ENCODE measurements at regions not wholly inside any gene's neighbourhood (a gene's known extent, or its start where the extent isn't known, plus 50 kb on each side); places are given as distances from the start of the nearest gene placed in this dataset.

DNA sequence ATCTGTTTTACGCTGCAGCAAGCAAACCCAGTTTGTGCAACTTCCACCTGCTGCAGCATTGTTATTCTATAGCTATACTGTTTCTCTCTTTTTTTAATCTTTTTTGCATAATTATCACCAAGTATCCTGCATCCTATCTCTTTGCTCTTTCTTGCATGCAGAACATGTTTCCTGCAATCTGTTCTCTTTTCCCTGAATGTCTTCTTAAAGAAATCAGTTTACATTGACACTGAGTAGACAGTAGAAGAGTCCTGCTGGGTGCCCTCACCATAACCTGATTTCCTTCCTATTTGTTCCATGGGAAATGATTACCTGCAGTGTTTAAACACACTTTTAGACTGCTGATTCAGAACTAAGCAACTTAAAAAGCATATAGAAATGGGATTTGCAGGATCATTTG is 964.7 kb downstream of the PCDH19 start:
- TF ChIP-seq, protein P1, sequence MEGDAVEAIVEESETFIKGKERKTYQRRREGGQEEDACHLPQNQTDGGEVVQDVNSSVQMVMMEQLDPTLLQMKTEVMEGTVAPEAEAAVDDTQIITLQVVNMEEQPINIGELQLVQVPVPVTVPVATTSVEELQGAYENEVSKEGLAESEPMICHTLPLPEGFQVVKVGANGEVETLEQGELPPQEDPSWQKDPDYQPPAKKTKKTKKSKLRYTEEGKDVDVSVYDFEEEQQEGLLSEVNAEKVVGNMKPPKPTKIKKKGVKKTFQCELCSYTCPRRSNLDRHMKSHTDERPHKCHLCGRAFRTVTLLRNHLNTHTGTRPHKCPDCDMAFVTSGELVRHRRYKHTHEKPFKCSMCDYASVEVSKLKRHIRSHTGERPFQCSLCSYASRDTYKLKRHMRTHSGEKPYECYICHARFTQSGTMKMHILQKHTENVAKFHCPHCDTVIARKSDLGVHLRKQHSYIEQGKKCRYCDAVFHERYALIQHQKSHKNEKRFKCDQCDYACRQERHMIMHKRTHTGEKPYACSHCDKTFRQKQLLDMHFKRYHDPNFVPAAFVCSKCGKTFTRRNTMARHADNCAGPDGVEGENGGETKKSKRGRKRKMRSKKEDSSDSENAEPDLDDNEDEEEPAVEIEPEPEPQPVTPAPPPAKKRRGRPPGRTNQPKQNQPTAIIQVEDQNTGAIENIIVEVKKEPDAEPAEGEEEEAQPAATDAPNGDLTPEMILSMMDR (IDR thresholded peaks at IDR 0.05), result no peak
- no peak for TF ChIP-seq POLR2A (IDR thresholded peaks at IDR 0.05)
